AG04450 (cell line): ENCODE measurements at regions not wholly inside any gene's neighbourhood (a gene's known extent, or its start where the extent isn't known, plus 50 kb on each side); places are given as distances from the start of the nearest gene placed in this dataset.

Source experiments
- CTCF ChIA-PET: fragments of 300-600, 350-600 bp; formaldehyde crosslinking; extraction: SDS; loops from one replicate; lab custom pipeline; 2022; ENCODE audit warnings: antibody characterized with exemption, inconsistent platforms; lab: Charles Lee
- POLR2A ChIA-PET: fragments of 350-600 bp; formaldehyde crosslinking; extraction: SDS; loops from one replicate; lab custom pipeline; 2021; ENCODE audit warnings: antibody characterized with exemption, inconsistent platforms; lab: Yijun Ruan, JAX
- DNase-seq: peaks from one replicate; pipeline ENCODE4 v3.0.0-alpha.2; 2011; ENCODE audit warnings: low read depth, low spot score
- H3K27ac ChIP-seq: one replicate; pipeline ENCODE4 v1.5.1; 2012; ENCODE audit warnings: low read depth, low read length, control low read depth
- H3K27me3 ChIP-seq: one replicate; pipeline ENCODE4 v1.6.0; 2012; ENCODE audit warnings: low read length; ENCODE audit not compliant: control insufficient read depth, insufficient read depth
- H3K4me3 ChIP-seq: 2 replicates; pipeline ENCODE4 v1.5.1; 2011; ENCODE audit warnings: mild to moderate bottlenecking, low read depth, low read length, control low read depth
- H3K9me3 ChIP-seq: 2 replicates; pipeline ENCODE4 v1.5.1; 2012; ENCODE audit warnings: low read length; ENCODE audit not compliant: control insufficient read depth, insufficient read depth
- TF ChIP-seq, protein P1 (sequence below): IDR thresholded peaks from 2 replicates; pipeline ENCODE4 v1.5.1; 2011; ENCODE audit warnings: low read depth, low read length, control low read depth, inconsistent platforms

DNA sequence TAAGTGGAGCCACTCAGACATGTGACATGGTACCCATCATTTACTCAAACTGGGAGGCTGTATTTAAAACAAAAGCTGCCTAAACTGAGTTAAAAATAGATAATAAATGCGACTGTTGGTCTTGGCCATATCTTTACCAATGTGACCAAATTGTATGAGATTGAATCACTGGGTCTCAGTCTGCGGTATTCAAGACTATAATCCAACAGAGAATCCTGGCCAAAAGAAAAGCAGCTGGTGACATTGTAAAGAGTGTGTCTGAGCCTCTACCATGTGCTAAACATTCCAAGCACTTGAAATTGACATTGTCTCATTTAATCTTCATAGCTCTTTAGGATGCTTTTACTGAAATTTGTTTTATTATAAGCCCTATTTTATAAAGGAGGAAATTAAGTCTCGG is 282.6 kb downstream of the ZNF608 start:
- DNase-seq: no peak
- Histone ChIP-seq H3K9me3 (peaks cover 4% of the 10 kb centered on the region; the same call in 1 of the 2 replicates), H3K27ac (no peak overlapping the region), H3K27me3 (no peaks in the 10 kb centered on the region), H3K4me3 (no peak overlapping the region)
- POLR2A ChIA-PET: no interaction called here
- TF ChIP-seq, protein P1, sequence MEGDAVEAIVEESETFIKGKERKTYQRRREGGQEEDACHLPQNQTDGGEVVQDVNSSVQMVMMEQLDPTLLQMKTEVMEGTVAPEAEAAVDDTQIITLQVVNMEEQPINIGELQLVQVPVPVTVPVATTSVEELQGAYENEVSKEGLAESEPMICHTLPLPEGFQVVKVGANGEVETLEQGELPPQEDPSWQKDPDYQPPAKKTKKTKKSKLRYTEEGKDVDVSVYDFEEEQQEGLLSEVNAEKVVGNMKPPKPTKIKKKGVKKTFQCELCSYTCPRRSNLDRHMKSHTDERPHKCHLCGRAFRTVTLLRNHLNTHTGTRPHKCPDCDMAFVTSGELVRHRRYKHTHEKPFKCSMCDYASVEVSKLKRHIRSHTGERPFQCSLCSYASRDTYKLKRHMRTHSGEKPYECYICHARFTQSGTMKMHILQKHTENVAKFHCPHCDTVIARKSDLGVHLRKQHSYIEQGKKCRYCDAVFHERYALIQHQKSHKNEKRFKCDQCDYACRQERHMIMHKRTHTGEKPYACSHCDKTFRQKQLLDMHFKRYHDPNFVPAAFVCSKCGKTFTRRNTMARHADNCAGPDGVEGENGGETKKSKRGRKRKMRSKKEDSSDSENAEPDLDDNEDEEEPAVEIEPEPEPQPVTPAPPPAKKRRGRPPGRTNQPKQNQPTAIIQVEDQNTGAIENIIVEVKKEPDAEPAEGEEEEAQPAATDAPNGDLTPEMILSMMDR: no peak
- CTCF ChIA-PET: no interaction called here

DNA sequence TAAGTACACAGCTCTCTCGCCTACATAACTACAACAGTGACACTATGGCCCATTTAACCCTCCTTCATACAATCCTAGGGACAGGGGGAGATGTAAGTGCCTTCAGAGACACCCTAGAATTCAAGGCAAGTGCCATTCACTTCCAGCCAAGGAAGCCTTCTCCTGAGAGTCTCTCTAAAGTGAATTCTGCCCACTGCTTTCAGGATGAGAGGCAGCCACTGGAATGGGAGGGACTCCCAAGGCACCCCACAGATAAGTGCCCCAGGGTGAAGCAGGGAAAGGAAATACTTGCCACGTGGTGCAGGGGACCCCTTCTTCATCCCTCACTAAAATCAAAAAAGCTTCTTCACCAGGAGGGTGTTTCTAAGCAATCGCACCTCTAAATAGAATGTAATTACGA is 283.7 kb downstream of the ZNF608 start:
- TF ChIP-seq, protein P1: no peak
- H3K27ac ChIP-seq: no peak overlapping the region
- ChIA-PET POLR2A (no interaction called here), CTCF (no interaction called here)
- peaks cover 4% of the 10 kb centered on the region; the same call in 1 of the 2 replicates for H3K9me3 ChIP-seq
- no peaks in the 10 kb centered on the region for H3K27me3 ChIP-seq
- no peak for DNase-seq
- no peak overlapping the region for H3K4me3 ChIP-seq

DNA sequence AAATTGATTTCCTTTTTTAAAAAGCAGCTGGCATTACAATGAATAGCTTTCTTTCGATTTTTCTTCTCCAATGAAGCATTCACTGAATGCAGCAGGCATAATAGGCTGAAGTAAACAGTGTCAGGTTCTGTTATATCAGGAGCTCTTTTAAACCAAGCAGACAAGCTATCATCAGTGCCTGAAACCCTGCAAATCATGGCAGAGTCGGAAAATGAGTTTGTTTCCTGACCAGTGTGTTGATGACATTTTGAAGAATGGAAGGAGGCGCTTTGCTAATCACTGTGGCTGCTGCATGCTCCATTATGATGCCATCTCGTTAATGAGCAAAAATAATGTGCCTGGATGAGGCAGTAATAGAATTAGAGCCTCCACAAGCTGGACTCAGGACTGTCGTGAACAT is 284.5 kb downstream of the ZNF608 start:
- ChIA-PET POLR2A (no interaction called here), CTCF (interaction anchor here (0.6 kb wide), 1 partner anchor 554 kb away, joined by 3 read pairs; no protein-coding TSS in a partner anchor)
- no peak for DNase-seq

DNA sequence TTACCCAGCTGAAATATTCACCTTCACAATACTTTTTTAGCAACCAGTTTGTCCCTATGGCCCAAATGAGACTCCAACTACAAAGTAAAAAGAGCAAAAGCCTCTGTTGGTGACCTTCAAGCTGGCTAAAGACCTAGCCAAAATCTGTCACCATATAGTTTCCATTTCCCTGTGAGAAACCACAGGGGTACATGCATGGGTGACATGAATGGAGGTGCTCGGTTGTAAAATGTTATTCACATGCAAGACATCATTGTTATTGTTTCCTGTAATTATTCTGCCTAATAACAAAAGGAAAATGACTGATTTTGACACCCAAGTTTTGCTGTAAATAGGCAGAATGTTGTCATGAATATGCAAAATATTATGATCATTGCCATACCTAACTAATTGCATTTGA is 285.3 kb downstream of the ZNF608 start:
- CTCF ChIA-PET: no interaction called here

More for the DNA sequence above, 284.5 kb downstream of the ZNF608 start:
- TF ChIP-seq, protein P1: no peak
- no peak overlapping the region for H3K4me3 ChIP-seq
- no peaks in the 10 kb centered on the region for H3K27me3 ChIP-seq
- peaks cover 4% of the 10 kb centered on the region; the same call in 1 of the 2 replicates for H3K9me3 ChIP-seq
- H3K27ac ChIP-seq: no peak overlapping the region

DNA sequence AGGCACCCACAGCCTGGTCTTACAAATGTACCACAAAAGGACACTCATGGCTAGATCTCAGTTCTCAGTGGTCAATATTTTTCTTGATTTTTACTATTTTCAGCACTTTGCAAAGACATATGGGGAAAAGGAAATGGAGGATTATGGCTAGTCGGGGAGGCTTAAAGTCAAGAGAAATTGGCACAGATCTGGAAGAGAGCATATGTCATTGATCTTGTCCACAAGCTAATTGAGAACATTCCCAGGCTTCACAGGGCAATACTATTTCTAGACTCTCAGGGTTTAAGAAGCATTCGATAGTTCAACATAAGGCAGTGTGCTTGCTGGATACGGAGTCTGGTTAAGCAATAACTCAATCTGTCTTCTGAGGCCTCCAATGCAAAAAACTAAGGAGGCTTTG is 285.8 kb downstream of the ZNF608 start:
- H3K9me3 ChIP-seq: peaks cover 4% of the 10 kb centered on the region; the same call in 1 of the 2 replicates
- POLR2A ChIA-PET: no interaction called here
- no peaks in the 10 kb centered on the region for H3K27me3 ChIP-seq
- CTCF ChIA-PET: no interaction called here
- H3K4me3 ChIP-seq: no peak overlapping the region
- H3K27ac ChIP-seq: no peak overlapping the region
- TF ChIP-seq, protein P1: no peak
- DNase-seq: no peak

More for the DNA sequence above, 285.3 kb downstream of the ZNF608 start:
- DNase-seq: no peak
- Histone ChIP-seq H3K27ac (no peak overlapping the region), H3K4me3 (no peak overlapping the region), H3K9me3 (peaks cover 4% of the 10 kb centered on the region; the same call in 1 of the 2 replicates), H3K27me3 (no peaks in the 10 kb centered on the region)
- TF ChIP-seq, protein P1: no peak
- POLR2A ChIA-PET: no interaction called here
